OCI-LY3 (cell line): ENCODE measurements at regions not wholly inside any gene's neighbourhood (a gene's known extent, or its start where the extent isn't known, plus 50 kb on each side); places are given as distances from the start of the nearest gene placed in this dataset.

Experiments
- CTCF ChIP-seq: fragments of 200-600, 300-600 bp; sonication (generic); IDR thresholded peaks from 2 replicates; pipeline ENCODE4 v1.5.1; 2014; ENCODE audit warnings: antibody characterized with exemption, low read length, low read depth
- EZH2phosphoT487 ChIP-seq: fragments of 200-600 bp; shearing (Covaris generic); IDR thresholded peaks from 2 replicates; pipeline ENCODE4 v1.6.1; 2018; ENCODE audit warnings: antibody characterized with exemption, mixed run types, low read depth

GRCh38 chr9:82820186-82820585 is 242.8 kb downstream of the RASEF start:
- TF ChIP-seq CTCF: no peak
- TF ChIP-seq EZH2phosphoT487: no peak
